Neural cell (in vitro differentiated cells): ENCODE measurements at regions not wholly inside any gene's neighbourhood (a gene's known extent, or its start where the extent isn't known, plus 50 kb on each side); places are given as distances from the start of the nearest gene placed in this dataset.

Experiments used
- H2AFZ ChIP-seq: fragments of 200-600, 300-800 bp; sonication (generic), shearing (Covaris generic); 2 replicates; pipeline ENCODE4 v1.6.0; 2014; ENCODE audit warnings: low read depth, mild to moderate bottlenecking, antibody characterized with exemption, low read length, moderate library complexity
- H3F3A ChIP-seq: fragments of 200-600 bp; shearing (Covaris generic); 2 replicates; pipeline ENCODE4 v1.6.1; 2016; ENCODE audit warnings: mild to moderate bottlenecking, moderate library complexity, mixed read lengths, antibody characterized with exemption, low read length; ENCODE audit not compliant: insufficient read depth, poor library complexity, severe bottlenecking
- H3K27ac ChIP-seq: fragments of 200-600, 300-800 bp; sonication (generic), shearing (Covaris generic); 2 replicates; pipeline ENCODE4 v1.5.1; 2014; ENCODE audit warnings: mild to moderate bottlenecking, low read length, moderate library complexity
- H3K27me3 ChIP-seq: fragments of 300-800, 200-600 bp; sonication (generic), shearing (Covaris generic); 2 replicates; pipeline ENCODE4 v1.6.0; 2014; ENCODE audit warnings: mild to moderate bottlenecking, low read depth, low read length, moderate library complexity; ENCODE audit not compliant: insufficient read depth
- H3K36me3 ChIP-seq: fragments of 300-800, 200-600 bp; sonication (generic), shearing (Covaris generic); 2 replicates; pipeline ENCODE4 v1.5.1; 2014; ENCODE audit warnings: mild to moderate bottlenecking, antibody characterized with exemption, low read length, moderate library complexity; ENCODE audit not compliant: insufficient read depth
- H3K4me2 ChIP-seq: fragments of 300-800, 200-600 bp; sonication (generic), shearing (Covaris generic); 2 replicates; pipeline ENCODE4 v1.6.0; 2014; ENCODE audit warnings: mild to moderate bottlenecking, low read length
- H3K4me3 ChIP-seq: fragments of 300-800, 200-600 bp; sonication (generic), shearing (Covaris generic); 2 replicates; pipeline ENCODE4 v1.5.1; 2014; ENCODE audit warnings: mild to moderate bottlenecking, low read length, moderate library complexity
- H3K79me2 ChIP-seq: fragments of 200-600 bp; shearing (Covaris generic); replicated peaks from 2 replicates; pipeline ENCODE4 v1.6.0; 2014; ENCODE audit warnings: mild to moderate bottlenecking, low read length, moderate library complexity; ENCODE audit not compliant: insufficient read depth
- H3K9ac ChIP-seq: fragments of 300-800, 200-600 bp; sonication (generic), shearing (Covaris generic); 2 replicates; pipeline ENCODE4 v1.6.1; 2016; ENCODE audit warnings: mild to moderate bottlenecking, low read length, mixed read lengths
- H3K9me2 ChIP-seq: fragments of 200-600 bp; shearing (Covaris generic); 2 replicates; pipeline ENCODE4 v1.6.1; 2016; ENCODE audit warnings: mild to moderate bottlenecking, low read length, mixed read lengths; ENCODE audit not compliant: insufficient read depth
- H3K9me3 ChIP-seq: fragments of 200-600, 300-800 bp; sonication (generic), shearing (Covaris generic); 2 replicates; pipeline ENCODE4 v1.6.1; 2016; ENCODE audit warnings: mild to moderate bottlenecking, mixed run types, low read length, moderate library complexity, mixed read lengths
- H4K20me1 ChIP-seq: fragments of 200-600 bp; shearing (Covaris generic); 2 replicates; pipeline ENCODE4 v1.6.1; 2016; ENCODE audit warnings: mild to moderate bottlenecking, mixed run types; ENCODE audit not compliant: insufficient read depth
- CTCF ChIP-seq: fragments of 450-650 bp; IDR thresholded peaks from 2 replicates; pipeline ENCODE4 v1.5.1; 2014; ENCODE audit warnings: antibody characterized with exemption, mild to moderate bottlenecking, moderate library complexity; ENCODE audit not compliant: poor library complexity, severe bottlenecking
- EP300 ChIP-seq: fragments of 450-650 bp; conservative IDR thresholded peaks from 2 replicates; pipeline ENCODE4 v1.6.1; 2014; ENCODE audit warnings: antibody characterized with exemption, mild to moderate bottlenecking, moderate library complexity; ENCODE audit not compliant: poor library complexity, severe bottlenecking
- EZH2 ChIP-seq: fragments of 200-600, 300-800 bp; shearing (Covaris generic), sonication (generic); IDR thresholded peaks from 2 replicates; pipeline ENCODE4 v1.6.1; 2014; ENCODE audit warnings: antibody characterized with exemption, low read length, borderline replicate concordance, mild to moderate bottlenecking; ENCODE audit not compliant: insufficient read depth, poor library complexity, severe bottlenecking
- MXI1 ChIP-seq: fragments of 450-650 bp; conservative IDR thresholded peaks from 2 replicates; pipeline ENCODE4 v1.6.1; 2014; ENCODE audit warnings: antibody characterized with exemption, mild to moderate bottlenecking; ENCODE audit not compliant: poor library complexity, severe bottlenecking
- POLR2AphosphoS5 ChIP-seq: IDR thresholded peaks from 2 replicates; pipeline ENCODE4 v1.6.1; 2012
- RAD21 ChIP-seq: fragments of 450-650 bp; conservative IDR thresholded peaks from 2 replicates; pipeline ENCODE4 v1.6.1; 2014; ENCODE audit warnings: antibody characterized with exemption, mild to moderate bottlenecking, moderate library complexity
- SMC3 ChIP-seq: fragments of 450-650 bp; conservative IDR thresholded peaks from 2 replicates; pipeline ENCODE4 v1.6.1; 2014; ENCODE audit warnings: antibody characterized with exemption, mild to moderate bottlenecking, moderate library complexity; ENCODE audit not compliant: poor library complexity
- TAF1 ChIP-seq: IDR thresholded peaks from 2 replicates; pipeline ENCODE4 v1.6.1; 2012; ENCODE audit warnings: low read depth
- TF ChIP-seq, protein P1 (sequence below): IDR thresholded peaks from 2 replicates; pipeline ENCODE4 v1.6.1; 2012; ENCODE audit warnings: borderline replicate concordance

- no peak for TF ChIP-seq TAF1
- TF ChIP-seq POLR2AphosphoS5: no peak
- no peak for TF ChIP-seq RAD21
- Histone ChIP-seq H3K9ac (no peak overlapping the region), H2AFZ (no peak overlapping the region), H3K27me3 (no peaks in the 10 kb centered on the region), H3K4me3 (no peak overlapping the region), H4K20me1 (no peaks in the 10 kb centered on the region), H3K36me3 (no peaks in the 10 kb centered on the region), H3F3A (no peaks in the 10 kb centered on the region), H3K79me2 (no peaks in the 10 kb centered on the region), H3K9me3 (no peaks in the 10 kb centered on the region), H3K4me2 (no peak overlapping the region), H3K9me2 (no peaks in the 10 kb centered on the region), H3K27ac (no peak overlapping the region)
Observed at GRCh38 chr4:14359991-14360390, 642.3 kb upstream of the CPEB2 start.

DNA sequence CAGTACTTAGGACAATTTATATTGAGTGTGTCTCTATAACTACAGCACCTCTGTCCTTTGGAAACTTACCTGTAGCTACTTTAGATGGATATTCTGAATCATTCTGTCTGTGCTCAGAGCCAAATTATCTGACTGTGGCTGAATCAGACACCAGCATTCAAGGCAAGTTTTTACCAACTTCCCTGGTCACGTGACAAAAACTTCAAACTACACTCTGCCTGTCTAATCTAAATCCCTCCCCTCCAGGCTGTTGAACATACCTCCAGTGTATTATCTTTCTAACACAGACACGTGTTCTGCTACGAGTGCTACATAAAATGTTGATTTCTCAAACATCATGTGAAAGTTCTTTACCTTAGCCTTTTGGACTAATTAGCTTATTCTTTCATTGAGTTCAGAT, 641.2 kb upstream of the CPEB2 start:
- Histone ChIP-seq H4K20me1 (no peaks in the 10 kb centered on the region), H3K9ac (no peak overlapping the region), H2AFZ (no peak overlapping the region), H3K4me3 (no peak overlapping the region), H3K27me3 (no peaks in the 10 kb centered on the region), H3K36me3 (no peaks in the 10 kb centered on the region), H3K9me3 (no peaks in the 10 kb centered on the region), H3K4me2 (no peak overlapping the region), H3K79me2 (no peaks in the 10 kb centered on the region), H3K27ac (no peak overlapping the region), H3K9me2 (no peaks in the 10 kb centered on the region), H3F3A (no peaks in the 10 kb centered on the region)
- no peak for TF ChIP-seq CTCF
- no peak for TF ChIP-seq MXI1
- TF ChIP-seq EZH2: no peak
- TF ChIP-seq POLR2AphosphoS5: no peak
- TF ChIP-seq, protein P1, sequence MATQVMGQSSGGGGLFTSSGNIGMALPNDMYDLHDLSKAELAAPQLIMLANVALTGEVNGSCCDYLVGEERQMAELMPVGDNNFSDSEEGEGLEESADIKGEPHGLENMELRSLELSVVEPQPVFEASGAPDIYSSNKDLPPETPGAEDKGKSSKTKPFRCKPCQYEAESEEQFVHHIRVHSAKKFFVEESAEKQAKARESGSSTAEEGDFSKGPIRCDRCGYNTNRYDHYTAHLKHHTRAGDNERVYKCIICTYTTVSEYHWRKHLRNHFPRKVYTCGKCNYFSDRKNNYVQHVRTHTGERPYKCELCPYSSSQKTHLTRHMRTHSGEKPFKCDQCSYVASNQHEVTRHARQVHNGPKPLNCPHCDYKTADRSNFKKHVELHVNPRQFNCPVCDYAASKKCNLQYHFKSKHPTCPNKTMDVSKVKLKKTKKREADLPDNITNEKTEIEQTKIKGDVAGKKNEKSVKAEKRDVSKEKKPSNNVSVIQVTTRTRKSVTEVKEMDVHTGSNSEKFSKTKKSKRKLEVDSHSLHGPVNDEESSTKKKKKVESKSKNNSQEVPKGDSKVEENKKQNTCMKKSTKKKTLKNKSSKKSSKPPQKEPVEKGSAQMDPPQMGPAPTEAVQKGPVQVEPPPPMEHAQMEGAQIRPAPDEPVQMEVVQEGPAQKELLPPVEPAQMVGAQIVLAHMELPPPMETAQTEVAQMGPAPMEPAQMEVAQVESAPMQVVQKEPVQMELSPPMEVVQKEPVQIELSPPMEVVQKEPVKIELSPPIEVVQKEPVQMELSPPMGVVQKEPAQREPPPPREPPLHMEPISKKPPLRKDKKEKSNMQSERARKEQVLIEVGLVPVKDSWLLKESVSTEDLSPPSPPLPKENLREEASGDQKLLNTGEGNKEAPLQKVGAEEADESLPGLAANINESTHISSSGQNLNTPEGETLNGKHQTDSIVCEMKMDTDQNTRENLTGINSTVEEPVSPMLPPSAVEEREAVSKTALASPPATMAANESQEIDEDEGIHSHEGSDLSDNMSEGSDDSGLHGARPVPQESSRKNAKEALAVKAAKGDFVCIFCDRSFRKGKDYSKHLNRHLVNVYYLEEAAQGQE: no peak
- TF ChIP-seq SMC3: no peak

DNA sequence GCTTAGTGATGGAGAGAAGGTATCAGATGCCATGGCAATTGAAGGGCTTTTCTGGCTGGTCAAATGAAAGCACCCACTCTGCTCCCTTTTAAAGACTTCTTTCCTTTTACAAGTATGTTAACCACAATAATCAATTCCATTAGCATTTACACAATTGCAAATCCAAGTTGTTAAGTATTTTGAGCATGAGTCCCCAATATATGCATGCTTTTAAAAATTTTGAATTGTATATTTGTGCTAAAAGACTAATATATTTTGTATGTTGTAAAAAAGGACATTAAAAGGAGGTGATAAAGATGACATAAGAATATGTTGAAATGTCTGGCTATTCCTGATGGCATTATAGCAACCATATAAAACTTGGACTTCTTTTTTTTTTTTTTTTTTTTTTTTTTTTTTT, 639.9 kb upstream of the CPEB2 start:
- H3K27me3 ChIP-seq: no peaks in the 10 kb centered on the region
- no peaks in the 10 kb centered on the region for H3K9me3 ChIP-seq
- H3K4me2 ChIP-seq: no peak overlapping the region
- H4K20me1 ChIP-seq: no peaks in the 10 kb centered on the region
- no peaks in the 10 kb centered on the region for H3K79me2 ChIP-seq
- no peak overlapping the region for H3K9ac ChIP-seq
- no peak overlapping the region for H2AFZ ChIP-seq
- no peaks in the 10 kb centered on the region for H3K9me2 ChIP-seq
- no peak overlapping the region for H3K27ac ChIP-seq
- no peak overlapping the region for H3K4me3 ChIP-seq
- TF ChIP-seq EP300 (no peak), POLR2AphosphoS5 (no peak), SMC3 (no peak), CTCF (no peak), RAD21 (no peak), EZH2 (no peak), MXI1 (no peak)
- H3F3A ChIP-seq: no peaks in the 10 kb centered on the region
- no peaks in the 10 kb centered on the region for H3K36me3 ChIP-seq
